ENCODE measurements at regions not wholly inside any gene's neighbourhood (a gene's known extent, or its start where the extent isn't known, plus 50 kb on each side); places are given as distances from the start of the nearest gene placed in this dataset.

GRCh38 chr3:189573004-189573403 is 58.2 kb upstream of the TP63 start (continued):
- TF ChIP-seq ZNF462 (CRISPR knock-in tag; IDR thresholded peaks at IDR 0.05), result no peak
- TF ChIP-seq STAT1 (IDR thresholded peaks at IDR 0.05; ENCODE audit: unreplicated experiment), result no peak
- TF ChIP-seq CREB1 (CRISPR knock-in tag; IDR thresholded peaks at IDR 0.05; ENCODE audit: low read depth), result no peak
- no peak for TF ChIP-seq REST (IDR thresholded peaks at IDR 0.05; ENCODE audit: unreplicated experiment)
- TF ChIP-seq ZNF114 (CRISPR knock-in tag; IDR thresholded peaks at IDR 0.05), result no peak
- no peak for TF ChIP-seq JUNB (IDR thresholded peaks at IDR 0.05; ENCODE audit: unreplicated experiment)
- TF ChIP-seq EZH2 (IDR thresholded peaks at IDR 0.05; ENCODE audit: low read depth, unreplicated experiment), result no peak
- TF ChIP-seq POLR2AphosphoS5 (IDR thresholded peaks at IDR 0.05; ENCODE audit: low read depth), result no peak
- no peak for TF ChIP-seq NANOG (IDR thresholded peaks at IDR 0.05; ENCODE audit: borderline replicate concordance)
